HFF-Myc (cell line): ENCODE measurements at regions not wholly inside any gene's neighbourhood (a gene's known extent, or its start where the extent isn't known, plus 50 kb on each side); places are given as distances from the start of the nearest gene placed in this dataset.
A peak's percentile ranks its signal among the peaks of the same experiment; 100 is the strongest.

Source experiments
- DNase-seq: peaks from one replicate; pipeline ENCODE4 v3.0.0-alpha.2; 2011; ENCODE audit warnings: low read depth; ENCODE audit errors: extremely low read depth
- H3K4me3 ChIP-seq: replicated peaks from 2 replicates; pipeline ENCODE4 v1.5.1; 2011; ENCODE audit warnings: low read depth, mild to moderate bottlenecking, control low read depth, low read length
- TF ChIP-seq, protein P1 (sequence below): IDR thresholded peaks from 2 replicates; pipeline ENCODE4 v1.5.1; 2012; ENCODE audit warnings: mild to moderate bottlenecking, low read depth, low read length, control low read depth; ENCODE audit errors: missing control alignments

- no peak overlapping the region for H3K4me3 ChIP-seq
- no peak for DNase-seq
- TF ChIP-seq, protein P1, sequence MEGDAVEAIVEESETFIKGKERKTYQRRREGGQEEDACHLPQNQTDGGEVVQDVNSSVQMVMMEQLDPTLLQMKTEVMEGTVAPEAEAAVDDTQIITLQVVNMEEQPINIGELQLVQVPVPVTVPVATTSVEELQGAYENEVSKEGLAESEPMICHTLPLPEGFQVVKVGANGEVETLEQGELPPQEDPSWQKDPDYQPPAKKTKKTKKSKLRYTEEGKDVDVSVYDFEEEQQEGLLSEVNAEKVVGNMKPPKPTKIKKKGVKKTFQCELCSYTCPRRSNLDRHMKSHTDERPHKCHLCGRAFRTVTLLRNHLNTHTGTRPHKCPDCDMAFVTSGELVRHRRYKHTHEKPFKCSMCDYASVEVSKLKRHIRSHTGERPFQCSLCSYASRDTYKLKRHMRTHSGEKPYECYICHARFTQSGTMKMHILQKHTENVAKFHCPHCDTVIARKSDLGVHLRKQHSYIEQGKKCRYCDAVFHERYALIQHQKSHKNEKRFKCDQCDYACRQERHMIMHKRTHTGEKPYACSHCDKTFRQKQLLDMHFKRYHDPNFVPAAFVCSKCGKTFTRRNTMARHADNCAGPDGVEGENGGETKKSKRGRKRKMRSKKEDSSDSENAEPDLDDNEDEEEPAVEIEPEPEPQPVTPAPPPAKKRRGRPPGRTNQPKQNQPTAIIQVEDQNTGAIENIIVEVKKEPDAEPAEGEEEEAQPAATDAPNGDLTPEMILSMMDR = no peak
These were observed 115.0 kb downstream of the UBE2U start for GRCh38 chr1:64318428-64318827.

GRCh38 chr1:64320007-64320406, 116.6 kb downstream of the UBE2U start:
- DNase-seq = no peak
- TF ChIP-seq, protein P1 = no peak
- no peak overlapping the region for H3K4me3 ChIP-seq

- no peak overlapping the region for H3K4me3 ChIP-seq
- peak; percentile 85 for DNase-seq
- TF ChIP-seq, protein P1 = no peak
These were observed 117.0 kb downstream of the UBE2U start for GRCh38 chr1:64320470-64320869.

DNA sequence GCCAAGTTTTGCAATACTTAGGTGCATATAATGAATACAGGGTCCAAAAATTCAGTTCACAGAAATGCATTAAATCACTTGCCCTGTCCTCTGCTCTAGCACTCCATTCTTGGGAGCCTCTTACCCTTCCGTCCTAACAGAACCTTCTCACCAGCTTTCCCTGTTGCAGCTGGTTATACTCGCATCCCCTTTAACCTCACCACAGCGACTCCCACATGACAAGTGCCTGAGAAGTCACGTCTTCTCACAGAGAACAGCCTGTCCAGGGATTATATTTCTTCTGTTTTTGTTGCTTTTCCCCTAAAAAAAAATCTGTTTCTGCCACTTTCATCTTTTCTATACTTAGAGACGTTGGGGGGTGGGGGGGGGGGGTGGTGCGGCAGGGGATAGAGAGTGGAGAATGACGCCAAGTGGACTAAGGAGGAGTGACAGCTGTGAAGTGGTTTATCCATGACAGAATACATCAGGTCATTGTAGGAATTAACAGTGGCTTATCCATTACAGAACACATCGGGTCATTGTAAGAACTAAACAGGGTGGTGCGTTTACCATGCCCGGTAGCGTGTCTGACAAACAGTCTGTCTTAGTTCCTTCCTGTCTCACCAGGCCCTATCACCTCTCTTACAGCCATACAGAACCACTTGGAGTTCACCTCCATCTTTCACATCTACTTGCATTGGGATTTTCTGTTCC, 117.6 kb downstream of the UBE2U start:
- TF ChIP-seq, protein P1 = no peak
- DNase-seq = no peak
- no peak overlapping the region for H3K4me3 ChIP-seq

- TF ChIP-seq, protein P1 = no peak
- peak; percentile 70 for DNase-seq
- H3K4me3 ChIP-seq = no peak overlapping the region
These were observed 119.6 kb downstream of the UBE2U start for GRCh38 chr1:64323054-64323453.

DNA sequence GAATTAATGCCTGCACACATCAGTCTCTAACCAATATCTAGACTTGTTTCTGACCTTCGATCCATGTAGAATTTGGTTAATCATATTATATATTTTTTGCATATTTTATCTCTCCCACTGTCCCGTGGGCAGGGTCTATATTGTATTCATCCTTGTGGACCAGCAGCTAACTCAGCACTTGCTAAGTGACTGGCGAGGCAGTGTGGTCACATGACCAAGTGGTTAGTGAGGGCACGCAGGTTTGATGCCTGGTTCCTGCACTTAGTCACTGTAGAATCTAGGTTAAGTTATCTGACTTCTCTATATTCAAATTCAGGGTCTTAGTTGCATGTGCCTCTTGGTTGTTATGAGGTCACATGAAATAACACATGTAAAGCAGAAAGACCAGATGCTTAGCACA, 120.5 kb downstream of the UBE2U start:
- TF ChIP-seq, protein P1 = no peak
- no peak overlapping the region for H3K4me3 ChIP-seq
- DNase-seq = no peak

DNA sequence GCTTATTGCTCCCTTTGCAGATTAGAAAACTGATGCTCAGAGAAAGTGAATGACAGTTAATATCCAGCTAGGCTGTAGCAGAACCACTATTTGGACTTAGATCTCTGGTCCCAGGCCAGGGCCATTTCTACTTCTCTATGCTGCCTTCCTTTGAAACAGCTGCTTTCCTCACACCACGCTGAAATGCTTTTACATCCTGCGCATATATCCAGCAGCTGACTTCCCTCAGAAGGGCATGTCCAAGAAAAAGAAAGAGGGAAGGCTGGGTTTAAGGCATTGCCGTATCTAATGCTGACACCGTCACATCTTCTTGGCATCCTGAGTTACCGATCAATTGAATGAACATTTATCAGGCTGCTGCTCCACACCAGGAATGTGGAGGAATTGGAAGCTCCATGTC, 122.4 kb downstream of the UBE2U start:
- no peak overlapping the region for H3K4me3 ChIP-seq

More for the DNA sequence above, 122.4 kb downstream of the UBE2U start:
- TF ChIP-seq, protein P1 = no peak
- no peak for DNase-seq
